ENCODE measurements at regions not wholly inside any gene's neighbourhood (a gene's known extent, or its start where the extent isn't known, plus 50 kb on each side); places are given as distances from the start of the nearest gene placed in this dataset.

DNA sequence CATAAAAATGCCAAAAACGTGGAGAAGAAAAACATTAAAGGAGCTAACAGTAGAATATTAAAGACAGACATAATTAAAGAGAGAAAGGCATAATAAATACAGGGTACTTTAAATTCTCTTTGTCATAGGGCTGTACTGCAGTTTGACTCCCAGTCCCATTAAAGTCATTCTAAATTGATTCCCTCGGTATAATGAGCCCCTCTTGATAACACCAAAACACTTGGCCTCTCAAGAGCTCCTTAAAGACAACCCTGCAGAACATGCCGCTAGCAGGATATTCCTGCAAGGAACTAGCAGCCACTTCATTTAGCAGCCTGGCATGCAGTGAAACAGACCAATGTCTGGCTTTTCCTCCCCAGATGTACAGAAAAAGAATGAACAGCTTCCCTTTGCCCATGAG is 273.8 kb upstream of the ESRRG start:
- TF ChIP-seq, protein P1, sequence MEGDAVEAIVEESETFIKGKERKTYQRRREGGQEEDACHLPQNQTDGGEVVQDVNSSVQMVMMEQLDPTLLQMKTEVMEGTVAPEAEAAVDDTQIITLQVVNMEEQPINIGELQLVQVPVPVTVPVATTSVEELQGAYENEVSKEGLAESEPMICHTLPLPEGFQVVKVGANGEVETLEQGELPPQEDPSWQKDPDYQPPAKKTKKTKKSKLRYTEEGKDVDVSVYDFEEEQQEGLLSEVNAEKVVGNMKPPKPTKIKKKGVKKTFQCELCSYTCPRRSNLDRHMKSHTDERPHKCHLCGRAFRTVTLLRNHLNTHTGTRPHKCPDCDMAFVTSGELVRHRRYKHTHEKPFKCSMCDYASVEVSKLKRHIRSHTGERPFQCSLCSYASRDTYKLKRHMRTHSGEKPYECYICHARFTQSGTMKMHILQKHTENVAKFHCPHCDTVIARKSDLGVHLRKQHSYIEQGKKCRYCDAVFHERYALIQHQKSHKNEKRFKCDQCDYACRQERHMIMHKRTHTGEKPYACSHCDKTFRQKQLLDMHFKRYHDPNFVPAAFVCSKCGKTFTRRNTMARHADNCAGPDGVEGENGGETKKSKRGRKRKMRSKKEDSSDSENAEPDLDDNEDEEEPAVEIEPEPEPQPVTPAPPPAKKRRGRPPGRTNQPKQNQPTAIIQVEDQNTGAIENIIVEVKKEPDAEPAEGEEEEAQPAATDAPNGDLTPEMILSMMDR (IDR thresholded peaks at IDR 0.05) = no peak
- TF ChIP-seq JUN (IDR thresholded peaks at IDR 0.05) = no peak
- no peak for TF ChIP-seq HOXA7 (CRISPR knock-in tag; IDR thresholded peaks at IDR 0.05)
- TF ChIP-seq RAD21 (conservative IDR thresholded peaks at IDR 0.05 in 1 of 2, IDR thresholded peaks at IDR 0.05 in 1 of 2) = no peak

Data from A549 (cell line).